GM12892 (cell line): ENCODE measurements at regions not wholly inside any gene's neighbourhood (a gene's known extent, or its start where the extent isn't known, plus 50 kb on each side); places are given as distances from the start of the nearest gene placed in this dataset.

Experiments
- POLR2A ChIP-seq: IDR thresholded peaks from 2 replicates; pipeline ENCODE4 v1.6.1; 2011; ENCODE audit warnings: low read depth, low read length, control low read depth
- POLR2AphosphoS5 ChIP-seq: IDR thresholded peaks from 2 replicates; pipeline ENCODE4 v1.6.1; 2011; ENCODE audit warnings: low read depth, low read length, control low read depth
- TAF1 ChIP-seq: IDR thresholded peaks from 2 replicates; pipeline ENCODE4 v1.6.1; 2011; ENCODE audit warnings: low read depth, mild to moderate bottlenecking, control low read depth, low read length, borderline replicate concordance

GRCh38 chr10:108696792-108697477 is 1226.4 kb downstream of the XPNPEP1 start:
- TF ChIP-seq POLR2AphosphoS5 (no peak), POLR2A (no peak), TAF1 (no peak)
